ENCODE measurements at regions not wholly inside any gene's neighbourhood (a gene's known extent, or its start where the extent isn't known, plus 50 kb on each side); places are given as distances from the start of the nearest gene placed in this dataset.

GRCh38 chr16:59328961-59329360 lies 594.8 kb upstream of the GOT2 start:
- 54 to 75% (median 71%) methylated on average over 2 of the region's 2 CpGs for WGBS, 5 donors

DNA sequence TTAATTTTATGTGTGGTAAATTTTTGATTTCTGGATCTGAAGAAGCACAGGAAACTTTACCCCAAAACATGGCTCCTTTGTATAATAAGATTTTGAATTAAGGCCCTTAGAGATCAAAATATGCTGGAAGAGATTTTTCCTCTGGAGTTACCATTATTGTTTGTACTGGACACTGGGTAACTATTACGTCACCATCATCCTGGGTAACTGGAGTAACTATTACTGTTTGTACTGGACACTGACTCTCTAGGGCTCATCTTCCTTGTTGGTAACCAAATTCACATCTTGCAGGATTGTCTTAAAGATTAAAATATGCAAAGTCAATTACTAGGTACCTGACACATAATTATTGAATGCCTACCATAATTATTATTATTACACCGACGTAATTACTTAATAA lies 593.8 kb upstream of the GOT2 start:
- Histone ChIP-seq H3K9me3 (no peaks in the 10 kb centered on the region), H3K27ac (no peak overlapping the region), H3K4me3 (no peak overlapping the region), H3K27me3 (no peaks in the 10 kb centered on the region), H3K4me1 (no peaks in the 10 kb centered on the region), H3K36me3 (no peaks in the 10 kb centered on the region)
- DNase-seq = no peak
- intact Hi-C loops (cut with DNase I; ENCODE audit: low total_unique reads) = no loop called here
- 91 to 97% (median 96%) methylated on average over 3 of the region's 3 CpGs for WGBS, 5 donors
- TF ChIP-seq, protein P1, sequence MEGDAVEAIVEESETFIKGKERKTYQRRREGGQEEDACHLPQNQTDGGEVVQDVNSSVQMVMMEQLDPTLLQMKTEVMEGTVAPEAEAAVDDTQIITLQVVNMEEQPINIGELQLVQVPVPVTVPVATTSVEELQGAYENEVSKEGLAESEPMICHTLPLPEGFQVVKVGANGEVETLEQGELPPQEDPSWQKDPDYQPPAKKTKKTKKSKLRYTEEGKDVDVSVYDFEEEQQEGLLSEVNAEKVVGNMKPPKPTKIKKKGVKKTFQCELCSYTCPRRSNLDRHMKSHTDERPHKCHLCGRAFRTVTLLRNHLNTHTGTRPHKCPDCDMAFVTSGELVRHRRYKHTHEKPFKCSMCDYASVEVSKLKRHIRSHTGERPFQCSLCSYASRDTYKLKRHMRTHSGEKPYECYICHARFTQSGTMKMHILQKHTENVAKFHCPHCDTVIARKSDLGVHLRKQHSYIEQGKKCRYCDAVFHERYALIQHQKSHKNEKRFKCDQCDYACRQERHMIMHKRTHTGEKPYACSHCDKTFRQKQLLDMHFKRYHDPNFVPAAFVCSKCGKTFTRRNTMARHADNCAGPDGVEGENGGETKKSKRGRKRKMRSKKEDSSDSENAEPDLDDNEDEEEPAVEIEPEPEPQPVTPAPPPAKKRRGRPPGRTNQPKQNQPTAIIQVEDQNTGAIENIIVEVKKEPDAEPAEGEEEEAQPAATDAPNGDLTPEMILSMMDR (IDR thresholded peaks at IDR 0.05) = no peak
- TF ChIP-seq EP300 (IDR thresholded peaks at IDR 0.05) (no peak), POLR2AphosphoS5 (IDR thresholded peaks at IDR 0.05) (no peak), POLR2A (IDR thresholded peaks at IDR 0.05) (no peak)

More at GRCh38 chr16:59328961-59329360, 594.8 kb upstream of the GOT2 start:
- TF ChIP-seq, protein P1 (IDR thresholded peaks at IDR 0.05) = no peak
- no peak for TF ChIP-seq EP300 (IDR thresholded peaks at IDR 0.05)
- no peak for TF ChIP-seq POLR2AphosphoS5 (IDR thresholded peaks at IDR 0.05)
- TF ChIP-seq POLR2A (IDR thresholded peaks at IDR 0.05) = no peak
- intact Hi-C loops (cut with DNase I; ENCODE audit: low total_unique reads) = no loop called here
- no peak overlapping the region for H3K27ac ChIP-seq
- H3K9me3 ChIP-seq = no peaks in the 10 kb centered on the region
- no peak for DNase-seq
- no peak overlapping the region for H3K4me3 ChIP-seq
- no peaks in the 10 kb centered on the region for H3K4me1 ChIP-seq
- H3K36me3 ChIP-seq = no peaks in the 10 kb centered on the region
- H3K27me3 ChIP-seq = no peaks in the 10 kb centered on the region

DNA sequence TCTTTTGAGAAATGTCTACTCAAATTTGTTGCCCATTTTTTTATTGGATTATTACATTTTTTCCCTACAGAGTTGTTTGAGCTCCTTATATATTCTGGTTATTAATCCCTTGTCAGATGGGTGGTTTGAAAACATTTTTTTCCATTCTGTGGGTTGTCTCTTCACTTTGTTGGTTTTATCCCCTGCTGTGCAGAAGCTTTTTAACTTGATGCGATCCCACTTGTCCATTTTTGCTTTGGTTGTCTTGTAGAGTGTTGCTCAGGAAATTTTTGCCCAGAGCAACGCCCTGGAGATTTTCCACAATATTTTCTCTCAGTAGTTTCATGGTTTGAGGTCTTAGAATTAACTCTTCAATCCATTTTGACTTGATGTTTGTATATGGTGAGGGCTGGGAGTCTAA lies 592.8 kb upstream of the GOT2 start:
- H3K27ac ChIP-seq = no peak overlapping the region
- no peaks in the 10 kb centered on the region for H3K27me3 ChIP-seq
- no peaks in the 10 kb centered on the region for H3K9me3 ChIP-seq
- no peak for TF ChIP-seq EP300 (IDR thresholded peaks at IDR 0.05)
- TF ChIP-seq POLR2A (IDR thresholded peaks at IDR 0.05) = no peak
- no peak for TF ChIP-seq POLR2AphosphoS5 (IDR thresholded peaks at IDR 0.05)
- TF ChIP-seq, protein P1 (IDR thresholded peaks at IDR 0.05) = no peak
- H3K4me3 ChIP-seq = no peak overlapping the region
- intact Hi-C loops (cut with DNase I; ENCODE audit: low total_unique reads) = no loop called here
- no peaks in the 10 kb centered on the region for H3K36me3 ChIP-seq
- WGBS, 5 donors = 50 to 88% (median 79%) methylated on average over 2 of the region's 2 CpGs
- no peaks in the 10 kb centered on the region for H3K4me1 ChIP-seq
- no peak for DNase-seq

- H3K4me1 ChIP-seq = no peaks in the 10 kb centered on the region
- no peak for DNase-seq
- TF ChIP-seq POLR2AphosphoS5 (IDR thresholded peaks at IDR 0.05) (no peak), POLR2A (IDR thresholded peaks at IDR 0.05) (no peak)
- WGBS, 5 donors = 53 to 70% (median 57%) methylated on average over 5 of the region's 5 CpGs
- no peak overlapping the region for H3K27ac ChIP-seq
- H3K36me3 ChIP-seq = no peaks in the 10 kb centered on the region
- no peaks in the 10 kb centered on the region for H3K9me3 ChIP-seq
- no peak overlapping the region for H3K4me3 ChIP-seq
- H3K27me3 ChIP-seq = no peaks in the 10 kb centered on the region
- intact Hi-C loops (cut with DNase I; ENCODE audit: low total_unique reads) = no loop called here
Observed at GRCh38 chr16:59324462-59324861, 590.3 kb upstream of the GOT2 start.

GRCh38 chr16:59320657-59321056 lies 586.5 kb upstream of the GOT2 start:
- Histone ChIP-seq H3K27ac (no peak overlapping the region), H3K36me3 (no peaks in the 10 kb centered on the region), H3K27me3 (peaks cover 0 to 4% (median 0%) of the 10 kb centered on the region in 3 donors), H3K4me1 (no peaks in the 10 kb centered on the region), H3K9me3 (no peaks in the 10 kb centered on the region), H3K4me3 (no peak overlapping the region)
- DNase-seq = no peak
- TF ChIP-seq POLR2A (IDR thresholded peaks at IDR 0.05) (no peak), POLR2AphosphoS5 (IDR thresholded peaks at IDR 0.05) (no peak), EP300 (IDR thresholded peaks at IDR 0.05) (no peak)
- TF ChIP-seq, protein P1 (IDR thresholded peaks at IDR 0.05) = no peak
- 84 to 96% (median 91%) methylated on average over 1 of the region's 1 CpG for WGBS, 5 donors
- intact Hi-C loops (cut with DNase I; ENCODE audit: low total_unique reads) = no loop called here

Measured in stomach (tissue), 8 donors.